GM18951 (cell line): ENCODE measurements at regions not wholly inside any gene's neighbourhood (a gene's known extent, or its start where the extent isn't known, plus 50 kb on each side); places are given as distances from the start of the nearest gene placed in this dataset.
"Not testable (repeated sequence)": the region's sequence is repeated elsewhere in the genome, so short reads cannot be mapped to it uniquely, and the experiment has no call there.

Experiments used
- POLR2A ChIP-seq: IDR thresholded peaks from 4 replicates; pipeline ENCODE4 v1.6.1; 2011; ENCODE audit warnings: mild to moderate bottlenecking; ENCODE audit not compliant: insufficient read length, insufficient read depth; ENCODE audit errors: extremely low read depth
- in situ Hi-C: fragments of 300-500 bp; cut with MboI; formaldehyde crosslinking; loops from one replicate; pipeline ENCODE4 v1.12.0; 2022; ENCODE audit warnings: low sequenced_read_pairs, mixed read lengths, inconsistent platforms; ENCODE audit not compliant: unreplicated experiment

GRCh38 chr1:58855274-58856165, 71.7 kb upstream of the JUN start:
- no peak for TF ChIP-seq POLR2A
- in situ Hi-C loops = no loop called here

- in situ Hi-C loops = not testable (repeated sequence)
These were observed 72.4 kb upstream of the JUN start for GRCh38 chr1:58856281-58856680.

- no peak for TF ChIP-seq POLR2A
- in situ Hi-C loops = no loop called here
These were observed 74.1 kb upstream of the JUN start for GRCh38 chr1:58857680-58858673.

- in situ Hi-C loops = no loop called here
- TF ChIP-seq POLR2A = no peak
These were observed 76.1 kb upstream of the JUN start for GRCh38 chr1:58859769-58860485.

GRCh38 chr1:58861076-58861475, 77.2 kb upstream of the JUN start:
- no peak for TF ChIP-seq POLR2A
- in situ Hi-C loops = no loop called here

- TF ChIP-seq POLR2A = no peak
- in situ Hi-C loops = no loop called here
These were observed 77.7 kb upstream of the JUN start for GRCh38 chr1:58861506-58861905.

- in situ Hi-C loops = no loop called here
- TF ChIP-seq POLR2A = no peak
These were observed 79.0 kb upstream of the JUN start for GRCh38 chr1:58862728-58863385.

GRCh38 chr1:58864654-58865053, 80.8 kb upstream of the JUN start:
- TF ChIP-seq POLR2A = no peak
- in situ Hi-C loops = no loop called here

- in situ Hi-C loops = no loop called here
- no peak for TF ChIP-seq POLR2A
These were observed 82.7 kb upstream of the JUN start for GRCh38 chr1:58866578-58866977.

GRCh38 chr1:58869638-58870297, 85.9 kb upstream of the JUN start:
- in situ Hi-C loops = no loop called here
- no peak for TF ChIP-seq POLR2A

- in situ Hi-C loops = no loop called here
- no peak for TF ChIP-seq POLR2A
These were observed 86.4 kb upstream of the JUN start for GRCh38 chr1:58870298-58870676.

GRCh38 chr1:58874342-58874741, 90.5 kb upstream of the JUN start:
- TF ChIP-seq POLR2A = no peak
- in situ Hi-C loops = no loop called here
